ENCODE measurements at regions not wholly inside any gene's neighbourhood (a gene's known extent, or its start where the extent isn't known, plus 50 kb on each side); places are given as distances from the start of the nearest gene placed in this dataset.

GRCh38 chr9:81256368-81256767 lies 433.0 kb downstream of the TLE1 start:
- DNase-seq (ENCODE audit: low spot score): no peak

DNA sequence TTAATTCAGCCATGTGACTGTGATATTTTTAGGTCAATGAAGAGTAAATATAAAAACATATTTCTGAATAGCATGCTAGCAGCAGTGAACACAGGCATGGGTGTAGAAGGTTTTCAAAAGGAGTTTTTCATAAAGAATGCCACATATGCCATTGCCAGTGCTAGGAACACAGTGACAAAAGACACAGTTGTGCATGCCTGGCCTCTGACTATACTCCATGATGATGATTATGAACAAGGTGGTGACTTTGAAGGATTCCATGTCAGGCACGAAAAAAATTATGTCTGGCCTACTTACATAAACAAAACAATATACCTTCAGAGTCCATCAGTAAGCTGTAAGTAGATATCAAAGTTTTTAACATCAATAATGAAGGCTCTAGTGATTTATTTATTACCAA lies 438.7 kb downstream of the TLE1 start:
- no peak for DNase-seq (ENCODE audit: low spot score)

DNA sequence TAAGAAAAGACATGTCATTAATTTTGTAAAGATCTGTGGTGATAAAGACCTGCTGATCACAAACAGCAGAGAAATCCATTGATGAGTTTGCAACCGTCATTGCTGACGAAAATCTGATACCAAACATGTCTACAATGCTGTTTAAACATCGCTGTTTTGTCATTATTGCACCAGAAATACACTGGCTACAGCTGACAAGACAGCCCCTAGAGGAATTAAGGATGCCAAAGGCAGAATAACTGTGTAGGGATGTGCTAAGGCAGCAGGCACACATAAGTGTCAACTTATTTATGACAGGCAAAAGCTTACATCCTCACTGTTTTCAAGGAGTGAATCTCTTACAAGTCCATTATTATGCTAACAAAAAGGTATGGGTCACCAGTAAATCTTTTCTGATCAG lies 439.3 kb downstream of the TLE1 start:
- DNase-seq (ENCODE audit: low spot score): no peak

GRCh38 chr9:81245254-81245956 lies 443.9 kb downstream of the TLE1 start:
- no peak for DNase-seq (ENCODE audit: low spot score)

DNA sequence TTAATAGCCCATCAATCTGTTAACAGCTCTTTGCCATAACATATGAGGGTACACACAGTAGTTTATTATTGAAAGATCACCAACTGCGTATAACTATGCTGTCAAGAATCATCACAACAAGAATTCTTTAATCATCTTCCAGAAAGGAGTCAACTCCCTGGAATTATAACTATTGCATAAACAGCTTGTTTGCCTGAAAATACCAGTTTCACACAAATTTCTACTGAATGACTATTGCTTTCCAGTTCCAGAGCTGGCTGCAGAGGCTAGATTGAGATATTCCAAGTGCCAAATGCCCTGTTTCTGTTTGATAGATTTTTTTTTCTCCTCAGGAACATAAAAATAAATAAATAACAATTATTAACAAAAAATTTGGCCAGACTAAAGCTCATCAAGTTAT lies 444.7 kb downstream of the TLE1 start:
- no peak for DNase-seq (ENCODE audit: low spot score)

DNA sequence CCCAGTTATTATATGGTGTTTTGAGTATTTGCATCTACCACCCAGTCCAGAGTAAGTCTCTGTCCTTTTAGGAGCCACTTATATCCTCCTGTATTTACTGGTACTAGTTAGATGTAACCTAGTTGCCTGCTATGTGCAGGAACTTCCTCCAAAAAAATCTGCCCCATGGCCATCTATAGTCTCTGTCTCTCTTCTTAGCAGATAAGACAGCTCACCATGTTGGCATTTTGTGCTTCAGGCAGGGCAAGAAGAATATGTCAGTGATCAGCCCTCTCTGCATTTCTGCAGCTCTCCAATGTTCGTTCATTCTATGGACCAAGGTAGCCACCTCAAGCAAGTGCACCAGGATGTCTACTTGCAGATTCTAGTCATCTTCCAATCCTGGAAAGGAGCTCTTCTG lies 446.5 kb downstream of the TLE1 start:
- no peak for DNase-seq (ENCODE audit: low spot score)

- no peak for DNase-seq (ENCODE audit: low spot score)
Observed at GRCh38 chr9:81239388-81239787, 450.0 kb downstream of the TLE1 start.

GRCh38 chr9:81237565-81238231 lies 451.6 kb downstream of the TLE1 start:
- DNase-seq (ENCODE audit: low spot score): no peak

- no peak for DNase-seq (ENCODE audit: low spot score)
Observed at GRCh38 chr9:81234924-81235610, 454.3 kb downstream of the TLE1 start.

DNA sequence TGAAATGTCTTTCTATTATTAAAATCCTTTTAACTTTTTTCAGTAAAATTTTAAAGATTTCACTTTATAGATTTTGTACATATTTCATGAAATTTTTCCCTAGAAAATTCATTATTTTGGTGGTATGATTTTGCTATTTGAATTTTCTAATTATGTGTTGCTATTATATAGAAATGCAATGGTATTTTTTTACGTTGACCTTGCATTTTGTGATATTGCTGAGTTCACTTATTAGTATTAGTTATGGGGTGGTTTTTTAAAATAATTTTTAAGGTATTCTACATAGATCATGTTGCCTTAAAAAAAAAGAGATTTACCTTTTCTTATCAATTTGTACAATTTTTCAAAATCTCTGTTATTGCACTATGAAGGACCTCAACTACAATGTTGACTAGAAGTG lies 458.3 kb downstream of the TLE1 start:
- DNase-seq (ENCODE audit: low spot score): no peak

DNA sequence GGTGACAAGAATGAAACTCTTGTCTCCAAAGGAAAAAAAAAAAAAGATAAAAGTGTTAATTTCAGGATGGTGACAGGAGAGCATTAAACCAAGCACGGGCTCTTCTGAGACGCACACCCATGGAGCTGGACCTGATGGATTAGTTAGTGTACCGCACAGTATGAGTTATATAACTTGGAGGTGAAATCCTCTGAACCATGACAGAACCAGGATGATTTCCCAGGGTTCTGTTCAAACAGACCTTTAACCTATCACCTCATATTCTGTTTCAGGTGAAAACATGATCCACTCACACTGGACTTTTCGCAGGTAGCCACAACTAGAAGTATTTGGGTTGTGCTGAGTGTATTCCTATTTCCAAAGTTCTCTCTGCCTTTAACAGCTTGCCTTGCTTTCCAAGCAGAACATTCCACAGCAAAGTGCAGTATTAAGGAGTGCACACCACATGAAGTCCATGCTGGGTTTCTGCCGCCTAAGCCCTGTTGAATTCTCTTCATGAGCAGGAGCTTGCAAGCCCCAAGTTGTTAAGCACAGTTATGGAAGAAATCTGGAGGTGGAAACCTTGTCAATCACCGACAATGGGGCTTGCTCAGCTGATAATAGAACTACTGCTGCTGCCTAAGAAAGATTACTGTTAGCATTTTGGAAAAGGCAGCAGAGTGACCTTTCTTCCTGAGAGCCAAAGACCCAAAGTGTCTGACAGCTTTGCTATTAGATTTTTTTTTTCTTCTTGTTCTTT lies 461.7 kb downstream of the TLE1 start:
- DNase-seq (ENCODE audit: low spot score): no peak

DNA sequence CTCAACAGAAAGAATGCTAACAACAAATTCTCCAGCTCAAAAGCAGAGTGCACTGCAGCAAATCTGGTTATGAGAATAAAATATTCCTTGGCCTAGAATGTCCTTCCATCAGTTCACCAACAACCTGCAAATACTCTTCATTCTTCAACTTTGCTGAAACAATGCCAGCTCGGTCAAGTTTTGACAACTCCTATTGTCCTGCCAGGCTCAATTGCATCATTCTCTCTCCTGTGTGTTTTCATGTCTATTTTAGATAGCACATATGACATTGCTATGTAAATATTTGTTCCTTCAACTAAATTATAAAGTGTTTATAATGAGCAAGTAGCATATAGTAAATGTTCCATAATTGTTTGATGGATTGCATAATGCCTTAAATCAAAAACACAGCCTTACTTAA lies 463.8 kb downstream of the TLE1 start:
- no peak for DNase-seq (ENCODE audit: low spot score)

DNA sequence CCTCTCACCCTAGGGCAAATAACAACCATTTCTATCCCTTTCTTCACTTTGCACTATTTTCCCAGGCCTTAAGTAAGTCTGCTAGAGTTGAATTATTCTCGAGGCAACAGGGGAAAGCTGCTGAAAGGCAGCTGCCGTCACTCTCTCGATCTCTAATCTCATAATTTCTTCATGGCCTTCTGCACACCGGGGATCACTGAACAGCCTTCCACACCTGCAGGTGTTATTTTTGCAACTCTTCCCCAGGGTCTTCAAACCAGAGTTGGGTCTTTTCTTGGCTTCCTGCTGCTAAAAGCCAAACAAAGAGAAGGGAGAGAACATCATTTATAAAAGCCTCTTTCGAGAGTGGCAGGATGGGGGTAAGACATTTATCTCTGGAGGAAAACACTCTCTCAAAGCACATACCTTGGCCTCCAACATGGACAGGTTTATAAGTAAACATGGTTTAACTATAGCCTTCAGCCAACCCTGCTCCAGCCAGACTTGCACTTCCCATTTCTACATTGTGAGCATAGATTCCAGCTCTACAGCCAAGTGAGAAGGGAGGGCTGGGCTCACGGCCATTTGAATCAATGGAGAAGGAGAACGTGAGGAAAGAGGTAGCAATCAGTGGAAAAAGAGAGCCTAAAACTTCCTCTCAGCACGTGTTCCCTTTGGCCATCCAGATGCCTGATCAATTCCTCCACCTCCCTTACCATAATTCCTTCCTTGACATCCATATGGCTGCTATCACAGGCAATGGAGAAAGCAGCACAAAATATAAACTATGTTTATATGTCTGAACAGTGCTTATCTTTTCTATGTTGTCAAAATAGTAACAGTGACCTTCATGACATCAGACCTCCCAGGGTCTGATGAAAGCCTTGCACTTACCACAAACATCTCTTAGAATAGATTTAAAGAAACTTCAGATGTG lies 464.9 kb downstream of the TLE1 start:
- no peak for DNase-seq (ENCODE audit: low spot score)

DNA sequence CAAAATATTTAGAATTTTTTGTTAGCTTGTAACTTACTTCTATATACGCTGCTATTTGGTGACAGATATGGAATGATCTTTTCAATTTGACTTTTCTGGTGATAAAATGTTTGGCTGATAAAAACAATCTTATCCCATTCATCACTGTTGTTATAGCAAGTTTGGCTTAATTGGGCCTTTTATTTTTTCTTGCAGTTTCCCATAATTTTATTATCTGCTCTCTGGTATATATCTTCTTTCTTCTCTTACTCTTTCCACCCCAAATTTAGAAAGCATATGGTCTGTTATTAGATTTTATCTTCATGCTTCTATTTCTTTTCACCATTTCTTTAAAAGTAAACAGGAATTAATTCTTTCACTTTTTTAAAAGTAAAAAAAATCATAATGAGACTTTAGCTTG lies 474.4 kb downstream of the TLE1 start:
- DNase-seq (ENCODE audit: low spot score): no peak

DNA sequence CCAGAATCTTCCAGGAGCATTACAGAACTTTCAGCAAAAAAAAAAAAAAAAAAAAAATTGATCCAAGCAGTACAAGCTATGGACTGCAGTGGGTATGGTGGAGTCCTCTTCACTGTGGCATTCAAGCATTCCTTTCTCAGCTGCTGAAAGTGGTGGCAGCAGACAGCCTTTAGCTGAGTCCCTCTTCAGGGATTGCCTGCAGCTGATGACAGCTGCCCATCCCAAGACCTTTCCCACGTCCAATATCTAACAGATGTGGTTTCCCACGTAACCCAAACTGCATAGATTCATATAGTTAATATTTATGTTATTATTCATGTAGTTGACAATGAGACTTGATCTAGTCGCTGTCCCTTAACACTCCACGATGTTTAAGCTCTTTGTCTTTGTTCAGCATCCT lies 475.9 kb downstream of the TLE1 start:
- no peak for DNase-seq (ENCODE audit: low spot score)

DNA sequence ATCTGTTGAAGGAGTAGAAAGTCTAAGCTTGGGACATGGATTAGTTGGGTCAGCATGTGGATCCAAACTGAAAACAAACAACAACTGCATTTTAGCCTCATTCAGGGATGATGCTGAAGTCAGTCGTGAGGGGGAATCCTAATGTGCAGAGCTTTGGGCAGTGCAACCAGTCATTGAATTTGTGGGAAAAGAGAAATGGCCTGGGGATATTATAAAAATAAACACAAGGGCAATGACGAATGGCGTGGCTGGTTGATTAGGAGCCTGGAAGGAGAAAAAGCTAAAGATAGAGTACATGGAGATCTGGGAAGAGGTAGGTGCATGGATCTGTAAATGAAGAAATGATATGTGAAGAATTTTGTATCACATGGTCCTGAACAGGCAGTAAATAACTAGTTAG lies 477.6 kb downstream of the TLE1 start:
- DNase-seq (ENCODE audit: low spot score): no peak

GRCh38 chr9:81207651-81208050 lies 481.7 kb downstream of the TLE1 start:
- DNase-seq (ENCODE audit: low spot score): no peak

DNA sequence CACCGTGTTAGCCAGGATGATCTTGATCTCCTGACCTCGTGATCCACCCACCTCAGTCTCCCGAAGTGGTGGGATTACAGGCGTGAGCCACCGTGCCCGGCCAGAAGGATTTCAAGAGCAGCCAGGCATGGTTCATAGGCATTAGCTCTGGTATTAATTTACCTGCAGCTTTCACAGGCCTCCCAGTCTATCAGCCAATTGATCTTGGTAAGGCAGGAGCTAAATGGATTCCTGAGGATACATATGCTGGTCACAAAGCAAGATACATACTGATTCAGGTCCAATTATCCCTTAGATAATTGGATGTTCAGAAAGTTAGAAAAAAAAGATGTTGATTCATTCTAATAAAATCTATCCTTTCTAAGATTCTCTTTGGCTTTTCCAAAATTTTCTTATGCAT lies 487.1 kb downstream of the TLE1 start:
- DNase-seq (ENCODE audit: low spot score): no peak

DNA sequence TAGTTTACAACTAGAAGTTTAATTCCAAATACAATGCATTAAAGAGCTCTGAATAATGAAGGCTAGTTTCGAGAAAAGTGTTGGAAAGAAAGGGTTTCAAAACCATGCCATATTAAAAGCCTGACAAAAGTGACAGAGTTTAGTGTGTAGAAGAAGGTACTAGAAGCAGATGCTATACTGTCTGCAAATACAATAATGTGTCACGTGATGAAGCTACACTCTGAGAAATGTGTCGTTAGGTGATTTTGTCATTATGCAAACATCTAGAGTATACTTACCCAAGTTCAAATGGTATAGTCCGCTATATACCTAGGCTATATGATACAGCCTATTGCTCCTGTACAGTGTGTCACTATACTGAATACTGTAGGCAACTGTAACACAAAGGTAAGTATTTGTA lies 494.1 kb downstream of the TLE1 start:
- no peak for DNase-seq (ENCODE audit: low spot score)

DNA sequence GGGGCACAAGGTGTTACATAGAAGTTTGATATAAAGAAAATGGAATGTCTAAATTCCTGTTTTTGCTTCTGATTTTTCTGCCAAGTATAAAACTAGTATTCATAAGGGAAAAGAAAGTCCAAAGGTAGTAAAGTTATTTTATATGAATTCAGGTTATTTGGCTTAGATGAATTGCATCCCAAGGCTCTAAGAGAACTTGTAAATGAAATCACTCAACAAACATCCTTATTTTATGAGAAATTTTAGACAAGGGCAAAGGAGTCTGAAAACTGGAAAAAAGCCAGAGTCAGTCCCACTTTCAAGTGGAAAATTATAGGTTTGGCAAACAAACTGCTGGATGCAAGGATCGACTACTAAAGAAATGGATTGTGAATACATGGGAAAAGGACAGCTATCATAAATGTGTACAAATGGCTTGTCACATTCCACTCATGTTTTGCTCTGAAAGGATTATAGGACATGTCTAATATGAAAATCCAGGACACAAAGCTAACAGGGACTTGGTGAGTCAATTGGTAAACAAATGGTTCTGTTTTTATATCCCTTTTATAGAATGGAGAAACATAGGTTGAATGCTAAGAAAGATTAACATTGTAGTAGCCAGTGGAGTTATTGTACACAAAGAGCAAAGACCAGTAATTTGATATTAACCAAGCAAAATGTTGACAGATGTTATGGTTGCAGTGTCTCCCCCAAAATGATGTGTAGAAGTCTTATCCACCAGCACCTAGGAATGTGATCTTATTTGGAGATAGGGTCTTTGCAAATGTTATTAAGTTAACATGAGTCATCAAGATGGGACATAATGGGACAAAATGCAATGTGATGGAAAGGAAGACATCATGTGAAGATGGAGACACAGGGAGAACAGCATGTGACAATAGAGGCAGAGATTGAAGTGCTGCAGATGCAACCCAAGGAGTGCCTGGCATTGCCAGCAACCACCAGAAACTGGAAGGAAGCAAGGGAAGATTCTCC lies 495.7 kb downstream of the TLE1 start:
- no peak for DNase-seq (ENCODE audit: low spot score)

Data from hematopoietic multipotent progenitor cell treated with erythropoietin and hydrocortisone succinate and interleukin-3 and kit ligand, for 15 days (in vitro differentiated cells).